GM18511 (cell line): ENCODE measurements at regions not wholly inside any gene's neighbourhood (a gene's known extent, or its start where the extent isn't known, plus 50 kb on each side); places are given as distances from the start of the nearest gene placed in this dataset.
"Not testable (repeated sequence)": the region's sequence is repeated elsewhere in the genome, so short reads cannot be mapped to it uniquely, and the experiment has no call there.

ENCODE experiments used
- ATAC-seq: cut with Tn5 transposase; IDR thresholded peaks from one replicate; pipeline ENCODE4 v1.9.1; 2021; ENCODE audit warnings: mild to moderate bottlenecking, moderate library complexity; ENCODE audit not compliant: unreplicated experiment

GRCh38 chr1:194990483-194990882 lies 1617.8 kb downstream of the KCNT2 start:
- no peak for ATAC-seq

DNA sequence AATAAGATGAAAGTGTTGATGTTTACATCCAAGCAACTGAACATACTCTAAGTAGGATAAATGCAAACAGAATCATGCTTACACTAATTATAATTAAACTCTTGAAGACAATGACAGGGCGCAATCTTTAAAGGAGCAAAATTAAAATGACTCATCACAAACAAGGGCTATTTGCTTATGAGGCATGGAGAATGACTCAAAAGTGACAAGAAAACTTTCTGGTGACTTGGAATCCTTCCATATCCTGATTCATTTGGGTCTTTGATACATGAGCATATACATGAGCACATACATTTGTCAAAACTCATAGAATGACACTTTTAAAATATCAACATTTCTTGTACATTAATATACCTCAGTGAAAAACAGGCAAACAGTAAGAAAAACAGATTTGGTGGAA lies 1632.3 kb downstream of the KCNT2 start:
- no peak for ATAC-seq

DNA sequence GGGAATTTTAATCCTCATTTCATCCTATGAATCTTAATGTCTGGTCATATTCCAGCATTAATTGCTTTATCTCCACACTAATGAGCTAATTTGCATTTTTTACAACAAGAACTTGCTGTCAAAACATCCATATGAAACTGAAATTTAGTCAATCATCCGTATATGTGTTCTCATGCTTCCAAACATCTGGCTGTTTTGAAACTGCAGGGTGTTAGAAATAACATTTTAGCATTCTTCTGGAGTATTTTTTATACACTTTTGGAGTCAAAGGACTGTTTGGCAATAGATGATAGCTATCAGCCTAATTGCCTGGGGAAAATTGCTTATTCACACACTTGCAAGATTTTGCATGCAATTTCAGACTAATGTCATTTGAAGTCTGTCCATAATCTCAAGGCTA lies 1639.3 kb downstream of the KCNT2 start:
- ATAC-seq: no peak

DNA sequence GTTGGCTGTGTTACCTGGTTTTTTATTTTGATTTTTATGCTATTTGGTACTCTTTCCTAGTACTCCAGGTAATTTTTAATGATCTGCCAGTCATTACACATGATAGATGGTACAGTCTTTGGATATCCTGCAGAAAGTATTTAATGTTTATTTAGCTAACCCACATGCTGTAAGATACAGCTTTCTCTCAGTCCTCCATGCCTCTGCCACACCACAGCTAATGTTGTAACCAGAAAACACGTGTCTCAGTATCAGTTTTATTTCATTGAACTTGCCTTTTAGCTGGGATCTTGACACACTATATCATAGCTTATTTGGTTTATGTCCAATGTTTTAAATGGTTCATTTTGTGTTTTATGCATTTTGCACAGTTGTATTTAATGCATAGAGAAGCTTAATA lies 1648.4 kb downstream of the KCNT2 start:
- ATAC-seq: no peak

GRCh38 chr1:194952171-194952570 lies 1656.1 kb downstream of the KCNT2 start:
- ATAC-seq: no peak

DNA sequence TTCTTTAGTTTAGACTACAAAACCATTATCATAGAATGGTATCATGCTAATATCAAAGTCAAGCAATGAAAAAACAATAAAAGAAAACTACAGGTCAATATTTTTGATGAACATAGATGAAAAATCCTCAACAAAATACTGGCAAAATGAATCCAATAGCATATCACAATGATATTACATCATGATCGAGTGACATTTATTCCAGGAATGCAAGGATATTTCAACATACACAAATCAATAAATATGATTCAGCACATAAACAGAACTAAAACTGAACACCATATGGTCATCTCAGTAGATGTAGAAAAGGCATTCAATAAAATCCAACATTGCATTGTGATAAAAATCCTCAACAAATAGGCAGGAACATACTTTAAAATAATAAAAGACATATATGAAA lies 1657.7 kb downstream of the KCNT2 start:
- no peak for ATAC-seq

- ATAC-seq: no peak
Observed at GRCh38 chr1:194940336-194941030, 1667.8 kb downstream of the KCNT2 start.

DNA sequence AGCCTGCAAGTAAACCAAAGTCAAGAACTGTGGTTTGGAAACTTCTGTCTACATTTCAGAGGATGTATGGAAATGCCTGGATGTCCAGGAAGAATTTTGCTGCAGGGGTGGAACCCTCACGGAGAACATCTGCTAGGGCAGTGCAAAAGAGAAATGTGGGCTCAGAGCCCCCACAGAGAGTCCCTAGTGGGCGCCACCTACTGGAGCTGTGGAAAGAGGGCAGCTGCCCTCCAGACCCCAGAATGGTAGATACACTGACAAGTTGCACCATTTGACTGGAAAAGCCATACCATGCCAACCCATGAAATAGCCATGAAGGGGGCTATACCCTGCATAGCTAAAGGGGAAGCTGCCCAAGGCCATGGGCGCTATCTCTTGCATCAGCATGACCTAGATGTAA lies 1672.4 kb downstream of the KCNT2 start:
- no peak for ATAC-seq

DNA sequence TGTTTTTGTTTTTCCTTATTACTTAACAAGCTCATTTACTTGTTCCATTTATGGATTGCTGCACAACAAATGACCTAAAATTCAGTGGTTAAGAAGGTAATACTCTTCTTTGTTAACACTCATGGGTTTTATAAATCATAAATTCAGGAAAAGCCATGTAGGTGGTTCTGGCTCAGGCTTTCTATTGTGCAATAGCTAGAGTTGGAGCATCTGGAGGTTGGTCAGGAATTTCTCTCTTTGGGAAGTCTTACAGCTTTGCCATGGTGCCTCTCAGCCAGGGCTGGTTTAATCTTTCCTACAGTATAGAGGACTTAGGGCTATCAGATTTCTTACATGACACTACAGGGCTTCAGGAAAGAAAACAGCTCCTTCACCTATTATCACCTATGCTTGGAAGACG lies 1677.1 kb downstream of the KCNT2 start:
- ATAC-seq: no peak

GRCh38 chr1:194930132-194930531 lies 1678.1 kb downstream of the KCNT2 start:
- no peak for ATAC-seq

DNA sequence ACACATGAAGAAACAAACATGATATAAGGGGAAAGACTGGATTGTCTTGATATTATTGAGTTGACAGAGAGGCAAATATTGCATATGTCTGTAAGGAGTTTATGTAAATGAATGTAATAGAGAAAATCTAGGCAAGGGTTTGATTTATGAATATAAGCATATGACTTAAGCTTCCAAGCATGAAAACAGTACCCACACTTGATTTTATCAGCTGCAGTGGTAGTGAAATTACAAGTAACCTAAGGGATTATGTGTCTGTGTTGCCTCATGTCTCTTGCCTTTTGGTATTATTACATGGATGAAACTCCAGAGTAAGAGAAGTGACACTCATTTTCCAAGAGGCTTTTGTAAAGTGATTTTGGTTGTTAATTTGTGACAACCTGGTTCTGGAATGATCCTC lies 1678.9 kb downstream of the KCNT2 start:
- no peak for ATAC-seq

DNA sequence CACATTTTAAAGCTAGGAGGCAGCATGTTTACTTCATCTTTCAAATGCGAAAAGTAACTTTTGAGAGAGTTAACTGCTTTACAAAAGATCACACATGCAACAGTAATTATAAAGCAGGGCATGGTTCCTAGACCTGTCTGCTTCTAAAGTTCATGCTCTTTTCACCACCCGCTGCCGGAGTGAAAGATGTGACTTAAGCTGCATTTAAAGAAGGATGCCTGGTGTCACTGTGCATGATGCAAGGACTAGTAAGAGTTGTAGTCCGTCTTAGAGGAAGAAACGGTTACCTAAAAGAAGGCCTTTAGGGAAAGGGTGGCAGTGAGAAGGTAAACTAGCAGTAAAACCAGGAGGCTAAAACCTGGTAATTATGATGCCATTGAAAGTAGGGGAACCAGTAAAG lies 1689.1 kb downstream of the KCNT2 start:
- ATAC-seq: no peak

DNA sequence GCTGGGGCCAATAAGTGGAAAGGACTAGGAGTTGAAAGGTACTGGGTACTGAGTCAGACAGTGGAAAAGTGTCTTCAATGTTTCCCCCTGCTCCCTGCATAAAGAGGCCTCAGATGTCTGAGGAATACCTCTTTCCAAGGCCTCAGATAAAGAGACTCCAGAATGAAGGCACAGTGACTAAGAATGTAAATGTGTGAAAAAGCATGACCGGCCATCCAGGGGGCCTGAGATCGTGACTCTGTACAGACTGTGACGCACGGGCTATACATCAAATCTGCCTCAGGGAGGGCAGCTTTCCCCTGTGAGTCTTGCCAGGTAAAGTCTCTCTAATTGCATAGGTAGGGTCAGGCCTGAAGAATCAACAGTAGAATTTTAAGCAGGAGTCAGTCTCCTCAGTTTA lies 1690.5 kb downstream of the KCNT2 start:
- no peak for ATAC-seq

DNA sequence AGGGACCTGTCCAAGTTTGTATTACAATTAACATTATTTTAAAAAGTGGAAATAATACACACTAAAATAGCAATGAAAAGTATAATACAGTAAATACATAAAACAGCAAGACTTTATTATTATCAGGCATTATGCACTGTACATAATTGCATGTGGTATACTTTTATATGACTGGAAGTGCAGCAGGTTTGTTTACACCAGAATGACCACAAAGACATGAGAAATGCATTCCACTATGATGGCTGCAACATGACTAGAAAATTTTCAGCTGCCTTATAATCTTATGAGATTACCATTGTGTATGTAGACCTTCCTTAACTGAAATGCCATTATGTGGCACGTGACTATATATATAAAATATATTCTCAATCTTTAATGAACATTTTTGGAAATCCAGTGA lies 1699.6 kb downstream of the KCNT2 start:
- no peak for ATAC-seq

DNA sequence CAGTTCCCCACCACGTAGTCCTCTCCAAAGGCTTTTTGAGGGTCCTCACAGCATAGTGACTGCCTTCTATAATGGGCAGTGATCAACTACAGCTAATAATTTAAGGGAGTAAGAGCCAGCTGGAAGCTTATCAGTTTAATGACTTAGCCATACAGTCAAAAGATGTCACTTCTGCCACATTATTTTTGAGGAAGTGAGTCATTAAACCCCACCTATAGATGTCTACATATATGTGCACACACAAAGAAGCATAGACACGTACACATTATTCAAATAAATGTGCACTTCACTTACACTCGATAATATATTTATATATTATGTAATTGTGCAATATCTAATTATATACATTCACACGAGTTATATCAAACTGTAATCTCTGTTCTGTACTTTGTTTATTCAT lies 1704.7 kb downstream of the KCNT2 start:
- no peak for ATAC-seq

GRCh38 chr1:194889310-194889709 lies 1702.9 kb upstream of the B3GALT2 start:
- ATAC-seq: no peak

- no peak for ATAC-seq
Observed at GRCh38 chr1:194870860-194871259, 1684.4 kb upstream of the B3GALT2 start.

- no peak for ATAC-seq
Observed at GRCh38 chr1:194866153-194866552, 1679.7 kb upstream of the B3GALT2 start.

GRCh38 chr1:194865383-194865782 lies 1679.0 kb upstream of the B3GALT2 start:
- ATAC-seq: no peak

GRCh38 chr1:194862129-194862528 lies 1675.7 kb upstream of the B3GALT2 start:
- no peak for ATAC-seq

- no peak for ATAC-seq
Observed at GRCh38 chr1:194860248-194861201, 1674.1 kb upstream of the B3GALT2 start.

- ATAC-seq: not testable (repeated sequence)
Observed at GRCh38 chr1:194859481-194860154, 1673.2 kb upstream of the B3GALT2 start.
